ACC112 (cell line): ENCODE measurements at regions not wholly inside any gene's neighbourhood (a gene's known extent, or its start where the extent isn't known, plus 50 kb on each side); places are given as distances from the start of the nearest gene placed in this dataset.
"Not testable (repeated sequence)": the region's sequence is repeated elsewhere in the genome, so short reads cannot be mapped to it uniquely, and the experiment has no call there.

Experiments
- H2AFZ ChIP-seq: fragments of 200-600 bp; sonication (generic); one replicate; pipeline ENCODE4 v1.6.0; 2017; ENCODE audit warnings: antibody characterized with exemption, low read length; ENCODE audit not compliant: unreplicated experiment
- H3K27ac ChIP-seq: fragments of 200-600 bp; sonication (generic); 2 replicates; pipeline ENCODE4 v1.5.1; 2014; ENCODE audit warnings: low read depth, mild to moderate bottlenecking, antibody characterized with exemption, low read length, moderate library complexity
- H3K27me3 ChIP-seq: fragments of 200-600 bp; sonication (generic); 2 replicates; pipeline ENCODE4 v1.6.1; 2014; ENCODE audit warnings: mild to moderate bottlenecking, antibody characterized with exemption, low read length, moderate library complexity, mixed read lengths; ENCODE audit not compliant: insufficient read depth
- H3K36me3 ChIP-seq: fragments of 200-600 bp; sonication (generic); 2 replicates; pipeline ENCODE4 v1.6.1; 2016; ENCODE audit warnings: mild to moderate bottlenecking, antibody characterized with exemption, low read length, moderate library complexity, mixed read lengths; ENCODE audit not compliant: insufficient read depth
- H3K4me1 ChIP-seq: fragments of 200-600 bp; sonication (generic); one replicate; pipeline ENCODE4 v1.6.1; 2016; ENCODE audit warnings: low read length, mixed read lengths; ENCODE audit not compliant: insufficient read depth, unreplicated experiment, control insufficient read depth
- H3K4me3 ChIP-seq: fragments of 200-600 bp; sonication (generic); 2 replicates; pipeline ENCODE4 v1.5.1; 2014; ENCODE audit warnings: mild to moderate bottlenecking, low read depth, low read length
- H3K79me2 ChIP-seq: fragments of 200-600 bp; sonication (generic); one replicate; pipeline ENCODE4 v1.6.0; 2016; ENCODE audit warnings: low read length; ENCODE audit not compliant: control insufficient read depth, unreplicated experiment, insufficient read depth

GRCh38 chr17:20633268-20634059 is 53.9 kb downstream of the CDRT15L2 start:
- H2AFZ ChIP-seq, H3K36me3 ChIP-seq, H3K27ac ChIP-seq, H3K4me3 ChIP-seq, H3K79me2 ChIP-seq, H3K4me1 ChIP-seq, H3K27me3 ChIP-seq: not testable (repeated sequence)

- not testable (repeated sequence) for H3K27ac ChIP-seq, H3K27me3 ChIP-seq, H3K4me1 ChIP-seq, H3K79me2 ChIP-seq, H3K4me3 ChIP-seq, H2AFZ ChIP-seq, H3K36me3 ChIP-seq
Measured at GRCh38 chr17:20640147-20640546, 60.6 kb downstream of the CDRT15L2 start.

- not testable (repeated sequence) for H3K27ac ChIP-seq, H3K4me3 ChIP-seq, H2AFZ ChIP-seq, H3K27me3 ChIP-seq, H3K4me1 ChIP-seq, H3K79me2 ChIP-seq, H3K36me3 ChIP-seq
Measured at GRCh38 chr17:20646661-20647272, 67.2 kb downstream of the CDRT15L2 start.

GRCh38 chr17:20649097-20649767 is 69.7 kb downstream of the CDRT15L2 start:
- not testable (repeated sequence) for H2AFZ ChIP-seq, H3K27ac ChIP-seq, H3K36me3 ChIP-seq, H3K27me3 ChIP-seq, H3K4me3 ChIP-seq, H3K4me1 ChIP-seq, H3K79me2 ChIP-seq

- H3K4me1 ChIP-seq, H3K27me3 ChIP-seq, H3K79me2 ChIP-seq, H3K4me3 ChIP-seq, H2AFZ ChIP-seq, H3K36me3 ChIP-seq, H3K27ac ChIP-seq: not testable (repeated sequence)
Measured at GRCh38 chr17:20651022-20651421, 71.5 kb downstream of the CDRT15L2 start.

- H2AFZ ChIP-seq, H3K79me2 ChIP-seq, H3K27ac ChIP-seq, H3K4me1 ChIP-seq, H3K27me3 ChIP-seq, H3K4me3 ChIP-seq, H3K36me3 ChIP-seq: not testable (repeated sequence)
Measured at GRCh38 chr17:20651736-20652135, 72.2 kb downstream of the CDRT15L2 start.

GRCh38 chr17:20653391-20653790 is 73.9 kb downstream of the CDRT15L2 start:
- H3K79me2 ChIP-seq, H3K27me3 ChIP-seq, H2AFZ ChIP-seq, H3K4me1 ChIP-seq, H3K36me3 ChIP-seq, H3K4me3 ChIP-seq, H3K27ac ChIP-seq: not testable (repeated sequence)

GRCh38 chr17:20654114-20654513 is 74.6 kb downstream of the CDRT15L2 start:
- not testable (repeated sequence) for H3K4me3 ChIP-seq, H3K36me3 ChIP-seq, H3K4me1 ChIP-seq, H3K27ac ChIP-seq, H2AFZ ChIP-seq, H3K79me2 ChIP-seq, H3K27me3 ChIP-seq

- not testable (repeated sequence) for H3K79me2 ChIP-seq, H3K27ac ChIP-seq, H3K4me3 ChIP-seq
Measured at GRCh38 chr17:20654575-20654974, 75.1 kb downstream of the CDRT15L2 start.

GRCh38 chr17:20665103-20665955 is 85.8 kb downstream of the CDRT15L2 start:
- not testable (repeated sequence) for H3K27me3 ChIP-seq, H3K79me2 ChIP-seq, H3K4me3 ChIP-seq, H3K36me3 ChIP-seq, H3K4me1 ChIP-seq, H2AFZ ChIP-seq
- H3K27ac ChIP-seq = peak overlapping the region; percentile 41; the same call in 1 of the 2 replicates

More at GRCh38 chr17:20654575-20654974, 75.1 kb downstream of the CDRT15L2 start:
- not testable (repeated sequence) for H3K27me3 ChIP-seq, H3K36me3 ChIP-seq, H3K4me1 ChIP-seq, H2AFZ ChIP-seq
